PC-9 (cell line): ENCODE measurements at regions not wholly inside any gene's neighbourhood (a gene's known extent, or its start where the extent isn't known, plus 50 kb on each side); places are given as distances from the start of the nearest gene placed in this dataset.

ENCODE experiments used
- BruUV-seq: library from RNA; stranded (reverse); fragments of 400-500 nt; replicated peaks from 2 replicates; lab custom pipeline; 2021; lab: Mats Ljungman, UMichigan
- CTCF ChIA-PET: fragments of 300-600 bp; sonication (Branson Sonifier 250); formaldehyde crosslinking; loops from one replicate; lab custom pipeline; 2022; ENCODE audit warnings: antibody characterized with exemption; lab: Charles Lee
- POLR2A ChIA-PET: fragments of 300-600 bp; sonication (Branson Sonifier 250); formaldehyde crosslinking; loops from one replicate; lab custom pipeline; 2022; ENCODE audit warnings: antibody characterized with exemption; ENCODE audit not compliant: unreplicated experiment; lab: Charles Lee
- DNase-seq, 2 experiments: peaks; one replicate each; pipeline versions ENCODE4 v3.0.0 to v3.0.0-alpha.2; 2015 to 2022; ENCODE audit warnings: mixed read lengths in 1 of 2
- H2AFZ ChIP-seq: fragments of 200-600 bp; sonication (generic); 2 replicates; pipeline ENCODE4 v1.8.1; 2017; ENCODE audit warnings: antibody characterized with exemption
- H3F3A ChIP-seq: fragments of 200-600 bp; sonication (generic); 2 replicates; pipeline ENCODE4 v1.8.1; 2017; ENCODE audit warnings: antibody characterized with exemption, mild to moderate bottlenecking, low read depth; ENCODE audit not compliant: insufficient read depth
- H3K27ac ChIP-seq: fragments of 200-600 bp; sonication (generic); 2 replicates; pipeline ENCODE4 v1.6.1; 2016; ENCODE audit warnings: mixed run types
- H3K27me3 ChIP-seq: fragments of 200-600 bp; sonication (generic); 2 replicates; pipeline ENCODE4 v1.6.1; 2016; ENCODE audit warnings: low read depth, mixed run types; ENCODE audit not compliant: insufficient read depth
- H3K36me3 ChIP-seq: fragments of 200-600 bp; sonication (generic); 2 replicates; pipeline ENCODE4 v1.6.1; 2016; ENCODE audit warnings: low read depth, mixed run types
- H3K4me1 ChIP-seq: fragments of 200-600 bp; sonication (generic); replicated peaks from 2 replicates; pipeline ENCODE4 v1.6.1; 2016; ENCODE audit warnings: mixed run types; ENCODE audit not compliant: insufficient read depth
- H3K4me2 ChIP-seq: fragments of 200-600 bp; sonication (generic); 2 replicates; pipeline ENCODE4 v1.6.1; 2017; ENCODE audit warnings: mixed run types
- H3K4me3 ChIP-seq: fragments of 200-600 bp; sonication (generic); 2 replicates; pipeline ENCODE4 v1.6.1; 2016; ENCODE audit warnings: mixed run types
- H3K79me2 ChIP-seq: fragments of 200-600 bp; sonication (generic); 2 replicates; pipeline ENCODE4 v1.6.1; 2017; ENCODE audit warnings: low read depth, mixed run types
- H3K9me2 ChIP-seq: fragments of 200-600 bp; sonication (generic); 2 replicates; pipeline ENCODE4 v1.8.1; 2017; ENCODE audit warnings: mild to moderate bottlenecking; ENCODE audit not compliant: insufficient read depth
- H3K9me3 ChIP-seq: fragments of 200-600 bp; sonication (generic); 2 replicates; pipeline ENCODE4 v1.8.1; 2016; ENCODE audit warnings: low read depth; ENCODE audit not compliant: insufficient read depth
- H4K20me1 ChIP-seq: fragments of 200-600 bp; sonication (generic); 2 replicates; pipeline ENCODE4 v1.8.1; 2017; ENCODE audit not compliant: insufficient read depth
- CTCF ChIP-seq: fragments of 200-600 bp; sonication (generic); conservative IDR thresholded peaks from 2 replicates; pipeline ENCODE4 v1.6.1; 2017; ENCODE audit warnings: mixed run types, antibody characterized with exemption, mild to moderate bottlenecking, moderate library complexity
- EZH2 ChIP-seq: fragments of 200-600 bp; sonication (generic); IDR thresholded peaks from 2 replicates; pipeline ENCODE4 v1.8.0; 2017; ENCODE audit warnings: antibody characterized with exemption, low read depth
- intact Hi-C: fragments of 100-400 bp; cut with micrococcal nuclease; formaldehyde crosslinking; loops from one replicate; pipeline ENCODE4 v1.10.0; 2022; ENCODE audit not compliant: unreplicated experiment

GRCh38 chr4:24211856-24212255 is 322.0 kb upstream of the PPARGC1A start:
- H3K4me3 ChIP-seq, result no peak overlapping the region
- H3K4me1 ChIP-seq, result no peaks in the 10 kb centered on the region
- H3K36me3 ChIP-seq, result no peaks in the 10 kb centered on the region
- DNase-seq, result no peak
- TF ChIP-seq CTCF (no peak), EZH2 (no peak)
- H3K4me2 ChIP-seq, result no peak overlapping the region
- no peak overlapping the region for H2AFZ ChIP-seq
- H4K20me1 ChIP-seq, result no peaks in the 10 kb centered on the region
- H3K9me3 ChIP-seq, result no peaks in the 10 kb centered on the region
- intact Hi-C loops, result no loop called here
- ChIA-PET CTCF (no interaction called here), POLR2A (no interaction called here)
- H3K9me2 ChIP-seq, result no peaks in the 10 kb centered on the region
- no peaks in the 10 kb centered on the region for H3F3A ChIP-seq
- no peak overlapping the region for H3K27ac ChIP-seq
- no peaks in the 10 kb centered on the region for H3K79me2 ChIP-seq
- BruUV-seq, result no TSS peak
- H3K27me3 ChIP-seq, result peaks cover 7% of the 10 kb centered on the region; the same call in 1 of the 2 replicates

- CTCF ChIA-PET, result no interaction called here
- Histone ChIP-seq H2AFZ (no peak overlapping the region), H3K9me3 (no peaks in the 10 kb centered on the region), H3K79me2 (no peaks in the 10 kb centered on the region), H3K27ac (no peak overlapping the region), H4K20me1 (no peaks in the 10 kb centered on the region), H3K4me1 (no peaks in the 10 kb centered on the region), H3K9me2 (no peaks in the 10 kb centered on the region), H3K27me3 (peaks cover 7% of the 10 kb centered on the region; the same call in 1 of the 2 replicates), H3F3A (no peaks in the 10 kb centered on the region), H3K36me3 (no peaks in the 10 kb centered on the region), H3K4me2 (no peak overlapping the region), H3K4me3 (no peak overlapping the region)
- BruUV-seq, result no TSS peak
- intact Hi-C loops, result no loop called here
- no peak for TF ChIP-seq CTCF
- DNase-seq, result no peak
- POLR2A ChIA-PET, result no interaction called here
Measured at GRCh38 chr4:24210332-24210902, 320.6 kb upstream of the PPARGC1A start.

- Histone ChIP-seq H3K4me1 (no peaks in the 10 kb centered on the region), H3K4me2 (no peak overlapping the region), H4K20me1 (no peaks in the 10 kb centered on the region), H2AFZ (no peak overlapping the region), H3K27me3 (peaks cover 11% of the 10 kb centered on the region; the same call in 1 of the 2 replicates), H3K36me3 (no peaks in the 10 kb centered on the region), H3K79me2 (no peaks in the 10 kb centered on the region), H3K4me3 (no peak overlapping the region), H3K9me3 (no peaks in the 10 kb centered on the region), H3K9me2 (no peaks in the 10 kb centered on the region), H3F3A (no peaks in the 10 kb centered on the region), H3K27ac (no peak overlapping the region)
- CTCF ChIA-PET, result no interaction called here
- BruUV-seq, result no TSS peak
- intact Hi-C loops, result no loop called here
- POLR2A ChIA-PET, result no interaction called here
- no peak for DNase-seq
- no peak for TF ChIP-seq EZH2
- no peak for TF ChIP-seq CTCF
Measured at GRCh38 chr4:24209906-24210305, 320.1 kb upstream of the PPARGC1A start.
